GM19455 (cell line): ENCODE measurements at regions not wholly inside any gene's neighbourhood (a gene's known extent, or its start where the extent isn't known, plus 50 kb on each side); places are given as distances from the start of the nearest gene placed in this dataset.
"Not testable (repeated sequence)": the region's sequence is repeated elsewhere in the genome, so short reads cannot be mapped to it uniquely, and the experiment has no call there.

Experiments used
- ATAC-seq: cut with Tn5 transposase; IDR thresholded peaks from one replicate; pipeline ENCODE4 v1.9.1; 2021; ENCODE audit not compliant: unreplicated experiment

DNA sequence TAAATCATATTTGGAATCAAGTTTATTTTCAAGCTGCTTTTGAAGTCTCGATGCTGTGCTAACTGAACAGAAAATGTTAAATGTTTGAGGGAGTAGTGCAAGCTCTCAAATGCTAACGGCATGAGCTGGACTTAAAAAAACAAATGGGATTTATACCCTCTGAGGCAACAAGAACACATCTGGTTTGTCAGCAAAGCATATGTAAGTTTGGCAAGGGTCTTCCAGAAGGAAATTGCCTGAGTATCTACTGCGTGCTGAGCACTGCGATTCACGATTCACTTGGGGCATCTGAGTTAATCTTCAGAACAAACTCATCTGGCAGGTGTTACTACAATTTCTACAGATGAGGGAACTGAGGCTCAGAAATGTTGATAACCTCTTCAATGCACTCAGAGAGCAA is 98.4 kb upstream of the C9orf72 start:
- ATAC-seq: no peak

DNA sequence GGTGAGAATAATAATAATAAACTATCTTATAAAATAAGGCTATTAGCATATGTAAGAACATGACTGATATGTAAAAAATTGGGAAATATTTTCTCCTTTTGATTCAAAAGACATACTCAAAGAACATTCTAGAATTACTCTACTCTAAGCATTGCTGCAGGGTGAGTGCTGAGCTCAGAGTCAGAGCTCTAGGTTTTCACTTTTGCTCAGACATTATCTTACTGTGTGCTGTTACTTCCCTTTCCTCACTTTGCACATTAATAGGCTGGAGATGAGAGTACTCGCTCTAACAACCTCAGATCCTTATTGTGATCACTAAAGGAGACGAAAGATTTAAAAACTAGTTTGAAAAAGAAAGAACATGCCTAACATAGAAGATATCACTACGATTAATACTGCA is 99.4 kb upstream of the C9orf72 start:
- no peak for ATAC-seq

DNA sequence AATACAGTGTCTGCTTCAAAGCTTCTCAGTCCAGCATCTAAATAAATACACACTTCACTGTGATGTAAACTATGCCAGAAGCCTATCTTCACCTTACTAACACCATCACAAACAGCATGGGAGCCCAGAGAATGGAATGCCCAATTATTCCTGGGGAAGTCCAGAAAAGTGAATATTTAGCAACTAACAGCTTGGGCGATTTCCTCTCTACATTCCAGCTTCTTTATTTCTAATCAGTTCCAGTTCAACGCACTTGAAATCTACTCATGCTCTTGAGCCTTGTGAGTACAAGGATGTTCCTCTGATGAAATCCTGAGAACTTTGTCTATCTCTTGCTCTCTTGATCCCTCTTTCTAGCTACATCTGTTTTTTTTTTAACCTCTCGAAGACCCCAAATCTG is 100.4 kb upstream of the C9orf72 start:
- ATAC-seq: no peak

DNA sequence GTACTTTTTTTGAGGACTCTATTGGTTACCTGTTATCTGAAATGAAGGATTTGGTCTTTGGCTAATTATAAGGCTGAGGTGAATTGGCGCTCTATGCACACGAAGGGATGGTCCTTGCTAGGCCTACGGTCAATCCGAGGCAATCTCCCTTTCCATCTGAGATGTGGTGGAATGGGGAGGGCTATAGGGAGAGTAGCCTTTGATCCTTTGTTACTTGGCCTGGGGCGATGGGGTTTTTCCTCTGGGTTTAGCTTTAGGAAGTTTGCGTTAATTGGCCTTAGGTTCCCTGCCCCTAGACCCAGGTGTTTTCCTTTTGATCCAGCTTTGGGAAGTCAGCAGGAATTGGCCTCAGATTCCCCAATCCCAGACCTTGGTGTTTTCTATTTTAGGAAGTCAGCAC is 102.1 kb upstream of the C9orf72 start:
- no peak for ATAC-seq

DNA sequence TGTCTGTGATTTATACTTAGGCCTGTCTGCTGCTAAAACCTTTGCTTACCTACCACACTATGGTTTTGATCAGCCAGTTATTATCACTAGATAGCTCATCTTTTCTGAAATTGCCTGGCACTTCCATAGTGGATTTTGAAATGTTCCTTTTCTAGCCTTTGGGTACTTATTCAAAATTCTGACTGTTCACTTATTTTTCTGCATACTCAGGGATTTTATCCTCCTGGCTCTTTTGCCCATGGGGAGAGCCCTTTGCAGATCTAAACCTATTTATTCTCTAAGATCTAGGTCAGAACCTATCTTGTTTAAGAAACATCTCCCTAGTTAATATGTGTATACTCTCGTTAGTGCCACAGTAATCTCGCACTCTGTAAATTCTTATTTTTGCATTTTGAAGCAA is 103.5 kb upstream of the C9orf72 start:
- ATAC-seq: no peak

DNA sequence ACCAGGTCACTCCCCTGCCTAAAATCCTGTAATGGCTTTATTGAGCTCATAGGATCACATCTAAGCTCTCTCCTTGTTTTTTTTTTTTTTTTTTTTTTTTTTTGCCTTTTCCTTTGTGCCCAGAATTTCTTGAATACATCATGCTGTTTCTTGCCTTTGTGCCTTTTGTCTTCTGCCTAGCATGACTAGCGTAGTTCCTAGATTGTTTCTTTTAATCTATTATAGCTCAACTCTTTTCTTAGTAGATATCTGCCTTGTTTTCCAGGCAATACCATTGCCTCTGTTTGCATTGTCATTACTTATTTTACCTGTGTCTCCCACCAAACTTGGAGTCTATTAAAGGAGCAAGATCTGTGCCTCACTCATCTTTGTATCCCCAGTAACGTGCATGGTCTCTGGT is 106.1 kb upstream of the C9orf72 start:
- no peak for ATAC-seq

DNA sequence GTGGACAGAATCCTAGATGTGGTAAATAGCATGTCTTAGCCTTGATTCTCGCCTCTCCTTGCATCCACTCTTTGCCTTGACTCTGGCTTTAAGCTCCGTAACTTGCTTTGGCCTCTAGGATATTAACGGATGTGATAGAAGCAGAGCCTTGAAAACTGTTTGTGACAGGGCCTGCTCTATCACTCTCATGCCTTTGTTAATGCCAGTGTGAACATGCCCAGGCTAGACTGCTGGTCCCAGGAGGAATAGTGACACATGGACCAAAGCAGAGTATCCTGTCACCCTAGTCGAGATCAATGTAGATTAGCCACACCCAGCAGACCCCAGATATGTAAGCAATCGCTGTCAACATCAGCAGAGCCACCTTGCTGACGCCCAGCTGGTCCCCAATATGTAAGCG is 109.9 kb upstream of the C9orf72 start:
- no peak for ATAC-seq

DNA sequence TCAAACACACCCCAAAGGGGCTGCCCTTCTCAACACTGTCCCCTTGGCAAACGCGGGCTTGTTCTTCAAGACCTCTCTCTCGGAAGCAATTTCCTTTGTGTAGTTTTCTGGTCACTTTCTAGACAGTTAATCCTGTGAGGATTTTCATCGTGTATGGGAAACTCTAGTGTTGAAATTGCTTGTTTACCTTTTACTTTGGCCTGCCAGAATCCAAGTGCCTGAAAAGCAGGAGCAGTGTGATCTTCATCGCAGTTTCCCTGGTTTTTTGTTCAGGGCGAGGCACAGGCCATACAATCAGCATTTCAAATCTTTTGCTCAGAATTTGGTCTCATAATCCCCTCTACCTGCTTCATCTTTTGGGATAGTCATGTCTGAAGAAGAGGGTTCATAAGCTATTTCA is 115.7 kb upstream of the C9orf72 start:
- ATAC-seq: no peak

DNA sequence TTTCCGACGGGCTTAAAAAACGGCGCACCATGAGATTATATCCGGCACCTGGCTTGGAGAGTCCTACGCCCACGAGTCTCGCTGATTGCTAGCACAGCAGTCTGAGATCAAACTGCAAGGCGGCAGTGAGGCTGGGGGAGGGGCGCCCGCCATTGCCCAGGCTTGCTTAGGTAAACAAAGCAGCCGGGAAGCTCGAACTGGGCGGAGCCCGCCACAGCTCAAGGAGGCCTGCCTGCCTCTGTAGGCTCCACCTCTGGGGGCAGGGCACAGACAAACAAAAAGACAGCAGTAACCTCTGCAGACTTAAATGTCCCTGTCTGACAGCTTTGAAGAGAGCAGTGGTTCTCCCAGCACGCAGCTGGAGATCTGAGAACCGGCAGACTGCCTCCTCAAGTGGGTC is 117.5 kb upstream of the C9orf72 start:
- ATAC-seq: not testable (repeated sequence)

DNA sequence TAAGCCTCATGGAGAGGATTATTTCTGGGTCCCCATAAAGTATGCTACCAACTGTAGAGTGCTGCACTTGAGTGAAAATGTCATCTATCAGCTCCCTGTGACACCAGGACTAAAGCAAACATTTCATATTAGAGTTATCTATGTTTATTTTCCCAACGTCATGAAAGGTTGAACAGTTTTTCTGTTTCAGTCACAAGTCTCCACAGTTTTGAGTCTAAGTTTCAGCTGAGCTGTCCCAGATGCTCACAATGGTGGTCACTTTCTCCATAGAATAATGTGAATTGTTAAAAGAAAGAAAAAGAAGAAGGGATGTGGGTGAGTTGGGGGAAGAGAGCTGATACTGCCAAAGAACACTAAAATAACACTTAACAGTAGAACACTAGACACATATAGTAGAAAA is 126.3 kb upstream of the C9orf72 start:
- no peak for ATAC-seq

DNA sequence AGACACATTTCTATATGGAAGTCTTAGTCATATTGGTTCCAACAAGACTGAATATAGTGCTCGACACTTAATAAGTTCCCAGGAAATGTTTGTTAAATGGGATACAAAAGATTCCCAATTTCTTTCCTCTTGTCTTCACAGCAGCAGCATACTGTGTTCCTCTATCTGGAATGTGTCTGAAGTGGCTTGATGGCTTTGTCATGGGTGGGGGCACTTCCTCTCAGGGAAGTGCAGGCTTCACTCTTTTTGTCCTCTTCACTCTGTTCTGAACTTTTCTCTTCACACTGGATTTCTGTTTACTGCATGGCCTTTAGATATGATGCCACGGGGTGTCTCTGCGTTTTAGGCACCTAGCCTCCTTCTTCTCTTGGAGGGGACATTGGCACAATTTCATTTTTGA is 127.7 kb upstream of the C9orf72 start:
- ATAC-seq: no peak

DNA sequence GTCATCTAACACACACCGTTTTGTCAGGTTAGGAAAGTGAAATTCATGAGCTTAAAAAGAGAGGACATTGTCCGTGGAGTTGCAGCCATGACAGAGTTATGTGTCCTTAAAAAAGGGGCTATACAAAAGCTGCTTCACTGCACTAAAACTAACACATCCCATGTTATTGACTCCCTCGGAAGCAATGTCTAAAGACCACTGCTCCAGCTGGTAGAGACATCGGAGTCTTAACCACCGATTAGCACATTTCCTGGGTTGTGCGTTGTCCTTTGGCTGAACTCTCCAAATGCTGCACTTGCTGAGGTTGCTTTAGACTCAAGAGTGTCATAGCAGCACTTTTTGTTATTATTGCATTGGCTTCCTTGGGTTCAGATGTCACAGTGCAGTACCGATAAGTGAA is 128.3 kb upstream of the C9orf72 start:
- no peak for ATAC-seq

DNA sequence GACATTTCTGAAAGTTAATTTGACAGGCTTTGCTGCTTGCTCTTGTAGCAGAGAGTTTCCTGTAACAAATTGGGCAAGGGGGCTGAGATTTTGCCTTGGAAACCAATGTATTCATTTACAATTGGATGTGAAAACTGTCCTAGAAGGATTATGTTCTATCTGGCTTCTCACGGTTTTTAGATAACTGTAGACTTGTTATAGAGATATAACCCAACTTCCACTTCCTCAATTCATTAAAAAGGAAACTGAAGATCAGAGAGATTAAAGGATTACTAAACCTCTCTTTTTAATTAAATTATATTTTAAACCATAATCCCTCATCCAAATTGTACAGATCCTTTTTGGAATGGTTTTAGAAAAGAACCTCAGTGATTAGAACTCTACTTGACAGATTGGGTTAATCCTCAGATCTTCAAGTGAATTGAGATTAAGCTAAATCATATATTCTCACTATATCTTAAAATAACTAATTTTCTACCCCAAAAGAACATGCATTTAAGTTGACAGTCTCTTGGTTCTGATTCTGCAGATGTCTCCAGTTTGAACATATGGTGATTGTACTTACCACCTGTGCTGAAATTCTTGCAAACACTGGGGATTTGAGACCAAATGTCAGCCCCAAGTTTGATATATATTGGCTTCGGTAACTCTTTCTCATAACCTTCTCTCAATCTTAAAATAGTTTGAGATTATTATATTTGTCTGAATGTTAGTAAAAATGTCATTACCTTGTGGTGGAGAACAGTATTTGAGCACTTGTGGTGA is 130.1 kb upstream of the C9orf72 start:
- no peak for ATAC-seq

DNA sequence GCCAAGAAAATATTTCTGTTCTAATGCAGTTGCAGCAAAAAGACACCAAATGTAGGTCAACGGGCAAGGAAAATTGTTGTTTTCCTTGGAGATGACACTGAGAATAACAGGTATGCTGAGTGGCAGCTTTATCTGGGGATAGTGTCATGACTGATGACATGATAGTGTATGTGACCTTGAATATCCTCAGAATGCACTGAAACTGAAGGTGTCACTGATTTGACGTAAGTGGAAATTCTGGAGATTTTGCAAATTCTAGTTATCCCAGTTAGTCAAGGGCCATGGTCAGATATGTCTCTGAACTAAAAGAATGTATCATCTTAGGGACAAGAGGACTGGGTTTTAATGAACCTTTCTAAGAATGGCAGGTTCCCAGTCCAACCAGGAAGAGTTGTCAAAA is 138.0 kb upstream of the C9orf72 start:
- no peak for ATAC-seq

DNA sequence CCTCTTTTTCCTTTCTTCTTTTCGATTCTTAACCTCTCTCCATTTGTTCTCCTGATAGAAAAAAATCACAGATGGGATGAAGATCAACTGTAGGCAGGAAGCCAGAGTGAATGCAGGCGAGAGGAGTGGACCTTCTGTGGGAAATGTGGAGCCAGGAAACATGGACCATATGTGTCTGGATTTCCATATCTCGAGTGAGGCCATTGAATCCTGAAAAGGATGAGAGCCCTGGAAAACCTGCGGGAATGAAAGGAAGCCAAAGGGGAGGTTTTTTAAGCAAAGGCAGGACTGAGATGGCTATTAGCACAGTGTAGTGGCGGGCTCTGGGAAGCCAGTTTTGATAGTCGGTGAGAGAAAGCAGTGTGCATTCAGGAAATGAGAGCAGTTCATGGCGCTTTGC is 139.5 kb upstream of the C9orf72 start:
- ATAC-seq: no peak

DNA sequence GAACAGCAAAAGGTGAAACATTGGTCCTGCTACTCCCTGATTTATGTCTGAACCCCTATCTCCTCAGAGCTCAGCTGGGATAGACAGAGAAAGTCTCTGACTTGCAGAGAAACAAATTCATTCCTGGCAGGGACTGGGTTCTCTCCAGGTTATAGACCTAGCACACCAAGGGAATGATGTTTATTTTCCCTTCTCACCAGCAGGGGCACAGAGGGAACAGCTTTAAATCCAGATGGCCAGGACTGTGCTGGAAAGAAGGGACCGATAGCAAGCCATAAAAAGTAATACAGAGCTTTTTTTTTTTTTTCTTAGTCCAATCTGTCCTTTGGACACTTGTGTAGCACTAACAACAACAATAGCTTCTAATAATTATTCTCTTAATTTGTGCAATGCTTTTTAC is 141.1 kb upstream of the C9orf72 start:
- ATAC-seq: no peak

DNA sequence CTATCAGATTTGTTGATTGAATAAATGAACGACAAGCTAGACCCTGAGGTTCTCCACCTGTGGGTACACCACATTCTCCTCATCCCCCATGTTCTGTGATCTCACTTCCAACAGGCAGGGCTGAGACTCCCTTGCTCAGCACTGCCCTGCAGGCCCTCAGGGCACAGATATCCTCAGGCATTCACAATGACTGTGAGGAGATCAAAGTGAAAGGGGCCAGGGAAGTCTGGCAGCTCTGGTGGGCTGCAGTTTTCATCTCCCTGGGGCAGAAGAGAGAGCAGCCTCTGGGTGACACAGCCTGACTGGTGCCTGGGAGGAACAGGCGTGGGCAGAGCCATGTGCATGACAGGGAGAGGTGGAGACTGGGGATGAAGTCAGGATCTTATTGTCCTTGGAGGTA is 142.4 kb upstream of the C9orf72 start:
- no peak for ATAC-seq

DNA sequence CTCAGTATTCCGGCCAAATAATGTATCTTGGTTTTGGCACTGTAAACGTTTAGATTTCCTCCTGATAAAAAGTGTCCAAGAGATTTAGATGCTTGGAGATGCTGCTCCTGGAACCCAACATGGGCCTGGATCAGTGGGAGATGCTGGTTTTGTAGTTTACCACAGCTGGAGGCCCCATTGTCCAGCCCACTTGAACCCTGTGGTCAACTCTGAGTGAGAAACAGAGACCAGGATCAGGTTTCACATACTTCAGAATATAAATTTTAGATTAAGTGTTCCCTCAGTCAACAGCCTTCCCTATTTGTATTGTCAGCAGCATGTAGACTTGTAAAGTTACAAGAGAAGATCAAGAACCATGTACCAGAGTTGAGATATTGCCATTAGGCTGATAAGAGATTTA is 144.7 kb upstream of the C9orf72 start:
- ATAC-seq: no peak

DNA sequence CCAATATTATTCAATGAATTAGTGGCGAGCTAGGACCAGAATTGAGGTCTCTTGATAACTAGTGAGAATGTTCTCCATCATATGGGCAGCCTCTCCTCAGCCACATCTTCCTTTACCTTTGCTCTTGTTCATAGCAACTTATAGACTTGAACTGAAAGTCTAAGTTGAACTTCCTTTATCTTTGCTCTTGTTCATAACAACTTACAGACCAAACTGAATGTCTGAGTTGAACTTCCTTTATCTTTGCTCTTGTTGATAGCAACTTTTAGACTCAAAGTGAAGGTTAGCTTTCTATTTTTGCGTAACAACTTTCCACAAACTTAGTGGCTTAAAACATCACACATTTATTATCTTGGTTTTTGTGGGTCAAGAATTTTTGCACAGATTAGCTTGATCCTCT is 146.4 kb upstream of the C9orf72 start:
- no peak for ATAC-seq

DNA sequence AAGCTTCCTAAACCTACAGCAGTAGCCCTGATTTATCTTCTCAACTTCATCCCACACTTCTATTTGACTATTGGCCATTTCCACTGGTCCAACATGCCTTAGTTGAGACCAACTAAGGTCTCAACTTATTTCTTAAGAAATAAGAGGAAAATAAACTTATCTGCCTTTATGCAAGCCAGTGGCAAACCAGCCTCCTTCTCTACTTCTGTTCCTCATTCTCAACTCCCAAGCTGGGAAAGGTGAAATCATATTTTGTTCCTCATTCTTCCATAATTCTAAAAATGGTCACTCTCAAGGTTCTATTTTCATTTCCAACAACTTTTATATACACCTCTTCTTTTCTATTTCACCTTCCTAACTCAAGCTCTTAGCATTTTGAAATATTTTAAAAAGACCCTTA is 149.6 kb upstream of the C9orf72 start:
- no peak for ATAC-seq

DNA sequence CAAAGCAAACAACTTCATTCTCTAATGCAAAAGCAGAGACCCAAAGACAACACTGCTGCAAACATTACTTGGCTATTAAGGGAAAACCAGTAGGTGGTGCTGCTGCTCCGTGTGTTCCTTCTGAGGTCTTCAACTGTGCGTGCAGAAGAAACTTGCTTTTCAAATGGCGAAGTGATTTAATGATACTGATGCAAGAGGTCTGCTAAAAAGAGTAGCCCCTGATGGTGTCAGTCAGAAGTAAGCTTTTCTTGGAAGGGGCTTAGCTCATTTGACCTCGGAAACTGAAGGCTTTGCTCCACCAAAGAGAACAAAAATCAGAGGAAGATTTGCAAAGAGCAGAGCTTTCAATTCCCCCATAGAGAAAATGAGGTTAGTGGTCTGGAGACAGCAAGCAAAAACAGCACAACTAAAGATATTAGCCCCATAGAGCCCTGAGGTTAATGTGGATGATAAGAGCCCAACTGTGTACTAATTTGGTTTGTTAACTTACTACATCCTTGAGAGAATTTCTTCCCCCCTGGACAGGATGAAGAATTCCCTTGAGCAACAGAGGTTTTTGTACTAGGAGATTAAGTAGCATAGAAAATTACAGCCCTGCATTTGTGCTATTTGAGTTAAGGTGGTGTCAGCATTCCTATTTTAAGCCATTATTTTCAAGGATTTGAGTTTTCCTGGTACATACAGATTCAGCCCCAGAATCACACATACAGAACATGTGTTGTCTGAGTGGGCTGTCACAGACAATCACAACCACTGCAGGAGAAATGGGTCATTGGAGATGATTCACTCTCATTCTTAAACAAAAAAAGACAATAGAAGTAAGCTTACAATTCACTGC is 153.2 kb upstream of the C9orf72 start:
- ATAC-seq: peak; percentile 86

DNA sequence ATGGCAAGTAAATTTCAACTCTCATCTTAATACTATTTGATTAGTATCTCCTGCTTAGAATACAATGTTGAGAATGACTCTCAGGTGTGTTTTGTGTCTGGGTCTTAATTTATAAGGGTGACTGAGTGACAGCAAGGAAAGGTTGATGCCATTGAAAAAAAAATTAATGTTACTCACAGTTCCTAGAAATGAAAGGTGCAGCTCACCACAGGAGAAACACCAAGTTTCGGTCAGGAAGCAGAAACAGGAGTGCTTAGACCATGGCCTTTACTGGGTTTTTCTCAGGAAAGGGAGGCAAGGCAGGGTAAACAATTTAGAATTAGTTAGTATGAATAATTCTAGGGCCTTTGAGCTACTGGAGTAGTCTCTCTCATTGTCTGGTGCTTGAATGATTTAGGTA is 159.2 kb upstream of the C9orf72 start:
- ATAC-seq: no peak

DNA sequence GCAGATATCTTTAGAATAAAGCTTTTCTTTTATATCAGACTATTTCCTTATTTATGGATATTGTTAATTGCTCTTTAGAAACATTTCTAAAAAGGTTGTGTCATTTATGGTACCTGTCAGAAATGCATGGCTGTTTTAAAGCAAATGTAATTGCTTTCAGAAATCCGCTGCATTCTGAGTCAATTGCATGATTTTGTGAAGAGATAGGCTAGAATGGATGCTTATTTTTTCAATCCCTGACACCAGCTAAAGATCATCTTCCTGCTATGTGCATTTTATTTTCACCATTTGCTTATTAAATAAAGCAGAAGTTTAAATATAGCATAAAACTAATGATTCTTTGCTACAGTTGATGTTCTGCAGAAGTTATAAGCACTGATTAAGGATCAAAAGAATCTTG is 170.2 kb upstream of the C9orf72 start:
- no peak for ATAC-seq
